NCI-H2171 treated with DMSO at 0.1 percent for 48 hours (cell line): ENCODE measurements at regions not wholly inside any gene's neighbourhood (a gene's known extent, or its start where the extent isn't known, plus 50 kb on each side); places are given as distances from the start of the nearest gene placed in this dataset.
"Not testable (repeated sequence)": the region's sequence is repeated elsewhere in the genome, so short reads cannot be mapped to it uniquely, and the experiment has no call there.

Source experiments
- DNase-seq: peaks from one replicate; lab custom pipeline; 2025; lab: John Stamatoyannopoulos, UW

DNA sequence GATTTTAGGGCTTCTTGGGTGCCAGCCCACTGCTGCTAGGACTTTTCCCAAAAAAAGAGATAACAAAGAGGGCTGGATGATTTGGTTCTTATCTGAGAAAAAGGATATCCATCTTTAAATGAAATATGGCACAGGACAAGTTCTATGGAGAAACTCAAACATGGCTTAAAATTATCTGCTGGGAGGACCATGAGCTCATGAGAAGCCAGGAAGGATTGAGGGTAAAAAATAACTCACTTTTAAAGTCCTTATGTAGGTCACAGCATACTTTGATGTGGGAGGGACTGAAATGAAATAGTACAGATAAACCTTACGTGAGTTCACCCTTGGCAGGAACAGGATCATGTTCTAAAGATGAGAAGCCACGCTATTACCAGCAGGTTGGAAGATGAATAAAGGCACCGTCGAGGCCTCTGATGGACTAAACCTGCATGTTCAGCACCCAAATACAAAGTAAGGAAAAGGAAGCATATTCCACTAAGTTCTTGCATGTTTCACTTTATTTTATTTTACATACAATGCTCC is 369.2 kb upstream of the KLF6 start:
- DNase-seq = no peak

DNA sequence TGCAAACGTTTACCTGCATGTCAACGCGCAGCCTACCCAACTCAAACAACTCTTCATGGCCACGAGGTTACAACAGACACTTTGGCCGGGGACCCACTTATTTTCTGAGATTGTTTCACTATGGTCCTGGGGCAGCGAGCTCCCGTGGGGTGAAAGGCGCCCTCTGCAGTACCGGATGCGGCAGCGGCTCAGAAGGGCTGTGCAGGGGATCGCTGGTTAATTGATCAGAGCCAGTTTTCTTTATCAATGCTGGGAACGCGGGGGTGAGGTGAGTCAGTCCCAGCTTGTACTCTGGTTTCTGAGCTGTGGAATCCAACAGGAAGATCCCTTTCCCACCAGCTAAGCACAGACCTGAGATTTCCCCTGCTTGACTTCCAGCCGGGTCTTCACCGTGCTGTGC is 366.5 kb upstream of the KLF6 start:
- no peak for DNase-seq

DNA sequence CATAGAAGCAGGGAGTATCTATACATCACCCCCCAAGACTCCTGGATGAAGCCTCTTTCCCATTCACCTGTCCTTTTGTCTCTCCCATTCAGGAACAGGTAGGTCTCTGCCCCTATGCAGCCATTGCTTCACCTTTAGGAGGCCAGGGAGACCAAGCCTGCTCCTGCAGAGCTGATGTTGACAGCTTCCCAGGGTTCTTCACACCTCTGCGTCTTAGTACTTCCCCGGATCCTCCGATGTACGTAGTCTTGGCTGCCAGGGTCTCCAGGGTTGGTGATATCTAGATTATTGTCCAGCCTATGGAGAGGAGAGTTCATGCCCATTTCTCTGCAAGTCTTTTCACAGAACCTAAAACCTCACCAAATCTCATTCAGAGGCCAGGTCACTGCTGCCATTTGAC is 365.7 kb upstream of the KLF6 start:
- DNase-seq = no peak

DNA sequence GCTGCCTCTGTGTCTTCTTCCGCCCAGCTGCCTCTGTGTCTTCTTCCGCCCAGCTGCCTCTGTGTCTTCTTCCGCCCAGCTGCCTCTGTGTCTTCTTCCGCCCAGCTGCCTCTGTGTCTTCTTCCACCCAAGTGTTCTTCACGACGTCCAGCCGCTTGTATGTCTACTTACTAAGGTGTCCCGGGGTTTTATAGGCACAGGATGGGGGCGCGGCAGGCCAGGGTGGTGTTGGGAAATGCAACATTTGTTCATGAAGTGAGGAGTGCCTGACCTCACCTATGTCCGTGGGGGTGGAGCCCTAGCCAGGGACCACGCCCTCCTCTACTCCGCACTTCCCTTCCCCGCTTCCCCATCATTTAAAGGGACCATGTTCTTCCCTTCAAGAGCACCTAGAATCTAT is 364.5 kb upstream of the KLF6 start:
- not testable (repeated sequence) for DNase-seq

DNA sequence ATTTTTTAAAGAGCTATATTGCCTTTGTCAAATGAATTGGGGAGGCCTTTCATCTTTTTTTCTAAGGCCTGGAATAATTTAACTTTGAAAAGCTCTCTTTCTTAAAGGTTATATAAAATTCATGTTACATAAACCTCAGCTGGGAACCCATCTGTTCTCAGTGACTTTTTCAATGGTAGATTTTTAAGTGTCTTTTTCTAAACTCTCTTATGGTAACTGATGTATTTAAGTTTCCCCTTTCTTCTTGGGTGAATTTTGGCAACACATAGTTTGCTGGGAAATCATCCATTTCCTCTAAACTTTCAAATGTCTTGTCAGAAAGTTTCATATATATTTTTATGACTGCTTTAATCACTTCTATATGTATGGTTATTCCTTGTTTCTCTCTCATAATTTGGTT is 362.2 kb upstream of the KLF6 start:
- no peak for DNase-seq

DNA sequence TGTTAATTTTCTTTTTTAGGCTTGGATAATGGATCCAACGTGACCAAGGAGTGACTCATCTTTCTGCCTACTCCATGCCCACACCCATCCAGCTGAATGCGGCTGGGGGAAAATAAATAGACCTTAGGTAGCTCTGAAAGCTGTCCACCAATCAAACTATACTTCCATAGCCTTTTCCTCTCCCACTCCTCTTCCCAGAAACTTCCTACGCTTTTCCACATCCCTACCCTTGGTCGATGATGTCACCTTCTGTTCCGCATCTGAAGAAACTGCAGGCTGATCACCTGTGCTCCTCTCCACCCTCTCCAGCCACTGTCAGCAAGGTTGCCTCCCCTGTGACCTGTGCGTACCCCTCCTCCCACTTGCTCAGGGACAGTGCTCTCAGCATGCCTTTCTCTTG is 359.8 kb upstream of the KLF6 start:
- no peak for DNase-seq

DNA sequence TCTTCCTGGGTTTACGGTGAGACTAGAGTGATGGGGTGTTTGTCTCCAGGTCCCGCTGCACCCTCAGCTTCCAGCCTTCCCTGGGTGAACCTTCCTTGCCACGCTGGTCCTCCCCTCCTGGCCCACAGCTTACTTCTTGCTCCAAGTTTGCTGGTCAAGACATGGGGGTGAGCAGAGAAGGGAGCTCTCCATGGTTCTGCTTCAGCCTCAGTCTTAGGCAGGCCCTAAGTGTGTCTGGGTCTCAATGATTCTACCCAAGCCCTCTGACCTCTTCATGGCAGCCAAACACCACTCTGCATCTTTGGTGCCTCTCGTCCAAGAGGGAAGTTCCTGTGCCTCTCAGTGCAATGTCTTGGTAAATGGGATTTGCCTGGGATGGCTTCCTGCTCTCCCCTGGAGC is 356.5 kb upstream of the KLF6 start:
- no peak for DNase-seq

DNA sequence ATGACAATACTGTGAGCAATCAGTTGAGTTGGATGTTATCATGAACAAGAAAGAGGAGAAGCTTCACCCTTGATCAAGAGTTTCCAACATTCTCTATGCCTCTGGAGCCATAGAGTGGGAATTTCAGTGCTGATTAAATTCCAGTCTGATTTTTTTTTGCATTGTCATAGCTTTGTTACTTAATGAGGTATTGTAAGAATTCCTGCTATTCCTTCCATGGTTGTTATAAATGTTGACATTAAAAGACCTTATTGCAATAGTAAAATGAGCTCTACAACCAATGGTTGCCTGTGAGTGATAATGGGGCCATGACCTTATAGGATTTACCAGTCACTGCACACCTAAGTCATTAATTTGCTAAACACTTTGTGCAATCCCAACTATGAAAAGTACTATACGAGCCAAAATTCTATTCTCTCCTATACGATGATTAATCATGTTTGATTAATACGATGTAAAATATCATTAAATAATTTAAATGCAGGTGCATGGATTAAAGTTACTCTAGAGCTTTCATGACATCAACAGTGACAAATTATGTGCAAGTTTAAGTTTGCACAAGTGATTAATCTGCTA is 353.2 kb upstream of the KLF6 start:
- no peak for DNase-seq

DNA sequence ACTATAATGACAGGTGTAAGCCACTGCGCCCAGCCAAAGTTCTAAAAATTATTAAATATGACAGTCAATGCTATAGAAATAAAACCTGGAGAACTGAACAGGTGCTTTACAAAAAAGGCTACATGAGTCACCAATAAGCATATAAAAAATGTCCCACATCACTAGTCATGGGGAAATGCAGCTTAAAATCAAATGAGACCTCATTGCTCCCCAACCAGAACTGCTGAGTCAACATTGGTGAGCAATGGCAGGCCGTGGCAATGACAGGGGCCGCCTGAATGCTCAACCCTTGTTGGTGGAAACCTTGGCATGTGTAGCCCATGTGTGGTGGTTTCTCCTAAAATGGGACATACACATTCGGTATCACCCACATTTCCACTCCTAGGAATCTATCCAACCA is 352.3 kb upstream of the KLF6 start:
- no peak for DNase-seq

DNA sequence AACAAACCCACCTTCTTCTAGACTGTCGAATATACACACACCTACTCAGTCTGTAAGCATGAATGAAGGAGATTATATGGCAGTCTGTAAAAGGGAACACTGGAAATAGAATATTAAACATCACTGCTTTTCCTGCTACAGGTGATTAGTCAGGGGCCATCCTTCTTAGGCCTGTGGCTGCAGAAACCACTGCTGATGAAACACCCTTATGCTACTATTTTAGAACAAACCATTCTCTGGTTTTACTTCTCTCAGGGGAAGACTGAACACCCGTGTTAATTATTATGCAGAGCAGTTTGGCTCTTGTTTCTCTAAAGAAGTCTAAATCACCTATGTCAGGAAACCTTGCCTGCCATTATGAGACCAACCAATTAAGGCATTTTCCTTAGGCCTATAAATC is 351.1 kb upstream of the KLF6 start:
- DNase-seq = no peak

DNA sequence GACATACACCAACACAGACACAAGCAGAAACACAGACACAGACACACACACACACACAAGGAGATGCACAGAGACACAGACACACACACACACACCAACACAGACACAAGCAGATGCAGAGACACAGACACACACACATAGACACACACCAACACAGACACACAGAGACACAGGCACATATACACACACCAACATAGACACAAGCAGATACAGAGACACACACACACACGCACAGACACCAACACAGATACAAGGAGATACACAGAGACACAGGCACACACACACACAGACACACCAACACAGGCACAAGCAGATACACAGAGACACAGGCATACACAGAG is 347.2 kb upstream of the KLF6 start:
- DNase-seq = no peak

DNA sequence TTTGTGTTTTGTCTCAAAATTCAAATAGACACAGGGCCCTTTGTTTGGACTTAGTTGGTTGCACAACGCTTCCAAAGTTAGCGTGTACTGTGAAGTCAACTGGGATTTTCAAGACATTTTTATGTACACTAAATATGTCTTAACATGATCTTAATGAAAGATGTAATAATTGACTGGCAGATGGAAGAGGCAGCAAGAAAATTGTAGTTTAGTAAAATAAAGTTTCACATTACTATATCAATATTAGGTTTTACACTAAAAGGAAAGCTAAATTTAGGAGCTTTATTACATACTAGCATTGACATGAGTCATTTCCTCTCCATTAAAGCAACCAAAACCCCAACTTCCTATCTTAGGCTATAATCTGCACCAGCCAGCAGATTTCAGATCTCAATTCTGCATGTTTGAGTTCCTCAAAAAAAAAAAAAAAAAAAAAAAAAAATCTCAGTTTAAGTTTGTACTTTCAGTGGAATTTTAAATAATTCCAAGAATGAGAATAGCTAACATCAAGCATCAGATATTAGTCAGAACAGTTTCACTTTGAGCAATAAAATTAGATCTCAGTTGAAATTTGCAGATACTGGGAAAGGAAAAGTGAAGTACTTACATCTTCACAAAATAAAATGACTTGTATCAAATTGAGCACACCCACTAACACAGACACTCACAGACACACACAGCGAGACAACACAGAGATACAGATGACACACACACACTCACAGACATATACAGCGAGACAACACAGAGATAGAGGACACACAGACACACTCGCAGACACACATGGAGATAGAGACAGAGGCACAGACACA is 346.6 kb upstream of the KLF6 start:
- DNase-seq = no peak

DNA sequence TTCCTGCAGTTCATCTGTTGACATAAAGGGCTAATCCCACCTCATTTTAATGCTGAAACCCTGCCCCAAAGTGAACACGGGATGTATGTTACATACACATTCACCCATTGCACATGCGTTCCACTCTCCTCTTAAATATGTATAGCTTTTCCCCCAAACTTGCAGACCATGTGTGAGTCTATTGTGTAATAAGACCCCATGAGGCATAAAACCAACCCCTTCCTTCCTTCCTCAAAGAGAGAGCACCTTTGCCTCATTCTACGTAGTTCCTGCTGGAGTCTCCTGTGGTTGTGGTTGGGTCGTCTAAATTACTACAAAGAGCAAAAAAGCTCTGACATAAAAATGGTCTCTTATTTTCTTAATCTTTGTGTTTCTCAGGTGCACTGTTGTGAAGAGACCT is 345.7 kb upstream of the KLF6 start:
- no peak for DNase-seq

DNA sequence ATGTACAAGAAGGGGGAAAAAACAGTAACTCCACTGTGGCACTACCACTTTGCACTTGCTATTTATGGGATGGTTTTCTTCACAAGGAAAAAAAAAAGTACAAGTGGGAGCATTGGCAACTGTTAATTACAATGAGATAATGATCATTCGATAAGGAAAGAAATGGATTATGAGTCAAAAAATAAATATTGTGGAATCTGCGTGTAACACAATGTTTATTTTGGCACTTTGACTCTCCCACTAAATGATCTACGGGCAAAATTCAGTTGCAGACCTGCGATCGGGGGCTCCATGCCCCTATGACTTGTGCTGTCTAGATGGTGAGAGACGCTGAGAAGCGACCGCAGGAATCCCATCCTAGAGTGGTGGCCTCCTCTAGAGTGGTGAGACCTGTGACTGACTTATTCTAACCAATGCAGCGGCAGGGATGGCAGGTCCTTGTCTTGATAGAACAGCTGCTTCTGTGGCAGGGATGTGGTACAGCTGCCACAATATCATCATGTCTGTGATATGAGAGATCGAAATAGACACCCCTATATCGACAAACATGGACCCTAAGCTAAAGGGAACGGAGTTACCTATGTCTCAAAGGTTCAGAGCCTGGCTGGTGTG is 345.0 kb upstream of the KLF6 start:
- no peak for DNase-seq

DNA sequence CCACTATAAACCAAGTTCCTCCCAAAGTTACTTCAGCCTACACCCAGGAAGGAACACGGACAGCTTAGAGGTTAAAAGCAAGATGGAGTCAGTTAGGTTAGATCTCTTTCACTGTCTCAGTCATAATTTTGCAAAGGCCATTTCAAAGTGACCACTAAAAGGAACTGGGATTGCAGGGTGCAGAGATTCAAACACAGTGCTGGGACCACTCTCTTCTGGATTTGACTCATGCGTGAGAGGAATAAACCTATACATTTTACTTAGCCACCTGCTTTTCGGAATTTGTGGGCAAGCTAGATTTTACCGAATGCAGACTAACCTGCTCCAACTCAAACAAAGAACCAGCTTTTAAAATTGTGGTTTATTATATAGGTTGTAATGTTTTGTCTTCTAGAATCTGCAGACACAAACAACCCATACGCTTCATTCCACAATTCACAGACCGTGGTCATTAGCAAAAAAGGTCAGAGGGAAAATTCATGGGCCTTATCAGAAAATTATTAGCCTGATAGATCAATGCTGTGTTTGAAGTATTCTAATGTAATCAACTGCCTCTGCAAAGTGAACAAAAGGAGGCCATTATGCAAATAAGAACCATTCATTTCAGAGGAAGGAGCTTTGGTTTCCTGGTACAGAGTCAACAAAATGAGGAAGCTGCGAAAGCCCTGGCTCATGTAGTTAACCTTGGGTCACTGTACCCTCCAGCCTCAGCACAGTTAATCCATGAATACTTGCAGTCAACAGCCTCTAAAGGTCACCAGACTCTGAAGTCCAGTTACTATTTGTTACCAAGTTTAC is 342.7 kb upstream of the KLF6 start:
- no peak for DNase-seq

DNA sequence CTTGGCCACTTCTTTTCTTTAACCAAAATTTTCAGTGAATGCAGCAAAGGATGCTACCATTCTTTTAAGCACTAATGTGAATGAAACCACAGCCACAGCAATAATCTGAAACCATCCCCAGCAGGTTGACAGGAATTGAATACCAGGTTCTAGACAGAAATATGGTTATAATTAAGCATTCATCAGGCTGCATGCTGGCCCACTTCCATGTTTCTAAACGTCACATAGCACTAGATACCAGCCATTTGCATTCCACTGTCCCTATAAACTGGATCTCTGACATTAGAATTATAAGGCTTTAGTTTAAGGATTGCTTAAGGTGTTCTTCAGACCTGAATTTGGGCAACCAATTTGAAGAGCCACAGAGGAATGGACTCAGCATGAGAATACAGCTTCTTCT is 340.8 kb upstream of the KLF6 start:
- DNase-seq = no peak

DNA sequence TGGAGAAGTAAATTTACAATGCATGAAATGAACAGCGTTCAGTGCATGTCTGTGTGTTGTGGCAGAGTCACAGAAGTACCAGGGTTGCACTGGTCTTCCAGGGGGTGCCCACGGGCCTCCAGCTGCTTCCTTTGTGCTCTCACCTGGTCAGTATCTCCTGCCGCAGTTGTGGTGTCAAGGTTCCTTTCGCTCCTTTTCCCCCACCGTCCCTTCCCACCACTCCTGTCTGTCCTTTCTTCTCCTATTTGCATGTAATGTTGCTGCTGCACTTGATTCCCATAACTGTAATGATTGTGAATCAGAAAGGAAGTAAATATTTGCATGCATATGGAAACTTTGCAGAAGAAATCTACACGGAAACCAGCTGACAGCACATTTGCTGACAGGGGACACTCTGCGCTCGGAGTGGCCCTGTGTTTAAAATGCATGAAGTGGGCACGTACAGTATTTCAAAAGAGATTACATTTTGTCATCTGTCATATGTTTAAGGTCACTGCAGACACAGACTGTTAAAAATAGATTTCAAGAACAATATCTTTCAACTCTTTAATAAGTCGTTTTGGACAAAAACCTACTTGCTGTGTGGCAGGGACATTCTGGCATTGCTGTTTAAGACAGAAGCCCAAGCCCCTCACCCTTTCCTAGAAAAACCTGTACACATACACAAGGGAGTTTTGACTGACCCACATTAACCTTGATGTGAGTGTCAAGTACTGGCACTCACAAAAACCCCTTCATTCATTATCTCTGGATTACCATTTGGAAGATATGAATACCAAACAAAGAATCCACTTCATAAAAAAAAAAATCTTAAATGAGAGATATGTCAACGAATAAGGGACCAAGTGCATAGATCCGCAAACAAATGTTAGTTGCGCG is 336.7 kb upstream of the KLF6 start:
- no peak for DNase-seq

DNA sequence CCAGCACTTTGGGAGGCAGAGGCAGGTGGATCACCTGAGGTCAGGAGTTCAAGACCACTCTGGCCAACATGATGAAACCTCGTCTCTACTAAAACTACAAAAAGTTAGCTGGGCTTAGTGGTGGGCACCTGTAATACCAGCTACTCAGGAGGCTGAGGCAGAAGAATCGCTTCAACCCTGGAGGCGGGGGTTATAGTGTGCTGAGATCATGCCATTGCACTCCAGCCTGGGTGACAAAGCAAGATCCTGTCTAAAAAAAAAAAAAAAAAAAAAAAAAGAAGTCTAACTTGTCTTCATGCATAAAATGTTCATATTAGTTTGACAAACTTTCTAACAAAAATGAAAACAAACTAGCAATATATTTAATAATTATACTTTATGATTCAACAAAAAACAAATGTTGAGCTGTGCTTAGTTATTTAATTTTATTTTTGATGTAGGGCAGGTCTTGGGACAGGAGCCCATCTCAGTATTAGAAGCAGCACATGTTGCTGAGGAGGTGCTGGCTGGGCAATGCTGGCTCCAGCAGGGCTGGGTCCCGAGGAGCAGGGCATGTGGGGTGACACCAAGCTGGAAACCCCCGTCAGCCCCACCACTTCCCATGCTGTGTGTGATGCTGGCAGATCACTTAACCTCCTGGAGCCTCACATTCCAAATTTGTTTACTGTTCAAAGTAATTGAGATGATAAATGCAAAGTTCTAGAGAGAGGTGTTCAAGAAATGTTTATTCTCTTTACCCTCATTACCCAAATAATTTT is 335.3 kb upstream of the KLF6 start:
- DNase-seq = no peak

DNA sequence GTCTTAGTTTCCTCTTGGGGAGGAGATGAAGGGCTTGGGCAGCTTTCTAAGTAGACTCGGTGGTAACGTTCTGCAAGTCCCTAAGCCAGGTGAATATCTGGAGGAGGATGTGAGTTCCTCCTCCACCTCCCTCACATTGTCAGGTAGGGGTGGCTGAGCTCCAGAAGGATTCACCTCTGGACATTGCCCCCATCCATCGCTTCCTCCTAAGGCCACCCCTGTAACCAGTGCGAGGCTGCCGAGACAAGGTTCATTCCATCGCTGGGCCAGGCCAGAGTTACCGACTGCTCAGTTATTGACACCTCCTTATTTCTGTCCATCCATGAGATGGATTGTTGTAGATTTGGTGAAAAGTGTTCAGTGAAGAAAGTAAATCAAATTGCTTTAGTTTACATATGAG is 334.1 kb upstream of the KLF6 start:
- no peak for DNase-seq

DNA sequence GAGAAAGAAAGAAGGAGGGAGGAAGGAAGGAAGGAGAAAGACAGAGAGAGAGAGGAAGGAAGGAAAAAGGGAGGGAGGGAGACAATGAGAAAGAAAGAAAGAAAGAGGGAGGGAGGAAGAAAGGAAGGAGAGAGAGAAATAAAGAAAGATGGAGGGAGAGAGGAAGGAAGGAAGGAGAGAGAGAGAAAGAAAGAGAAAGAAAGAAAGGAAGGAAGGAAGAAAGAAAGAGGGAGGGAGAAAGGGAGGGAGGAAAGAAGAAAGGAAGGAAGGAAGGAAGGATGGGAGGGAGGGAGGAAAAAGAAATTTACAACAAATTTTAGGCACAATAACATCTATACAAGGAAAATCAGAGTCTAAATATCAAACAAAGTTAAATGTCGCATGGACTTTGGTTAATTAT is 332.6 kb upstream of the KLF6 start:
- DNase-seq = no peak

DNA sequence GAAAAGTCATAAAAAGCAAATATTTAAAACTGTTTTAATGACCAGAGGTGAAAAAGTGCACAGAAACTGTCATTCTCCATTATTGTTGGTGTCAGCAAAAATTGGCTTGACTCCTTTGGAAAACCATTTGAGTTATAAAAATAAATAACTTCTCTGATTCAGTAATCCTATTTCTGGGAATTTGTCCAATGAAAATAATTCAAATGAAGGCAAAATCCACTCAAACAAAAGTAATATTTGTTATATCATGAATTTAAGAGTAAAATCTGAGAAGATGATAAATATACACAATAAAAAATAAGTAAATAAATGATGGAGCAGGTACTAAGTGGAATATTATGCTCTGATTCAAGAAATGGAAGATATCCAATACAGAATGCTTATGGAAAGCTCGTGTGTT is 326.6 kb upstream of the KLF6 start:
- DNase-seq = no peak
